ENCODE measurements at regions not wholly inside any gene's neighbourhood (a gene's known extent, or its start where the extent isn't known, plus 50 kb on each side); places are given as distances from the start of the nearest gene placed in this dataset.

GRCh38 chr15:60275624-60276023 lies 122.2 kb downstream of the ANXA2 start:
- no peaks in the 10 kb centered on the region for H3K4me1 ChIP-seq (ENCODE audit: control insufficient read depth, insufficient read depth, low read length)
- ChIA-PET POLR2A (no interaction called here), RAD21 (ENCODE audit: unreplicated experiment) (interaction anchor here (1.2 kb wide), 1 partner anchor 584 kb away, joined by 3 read pairs; no protein-coding TSS in a partner anchor), CTCF (no interaction called here), SMC1A (ENCODE audit: uncharacterized antibody, unreplicated experiment) (no interaction called here)
- WGBS (ENCODE audit: insufficient coverage, insufficient replicate concordance, low lambda C conversion rate, missing lambda C conversion rate), result 19% methylated on average over 3 of the region's 3 CpGs
- intact Hi-C loops (cut with micrococcal nuclease; ENCODE audit: unreplicated experiment) (no loop called here), in situ Hi-C loops (cut with MboI) (no loop called here)
- no TSS peak for BruUV-seq (replicated peaks)
- TF ChIP-seq TAF1 (IDR thresholded peaks at IDR 0.05; ENCODE audit: borderline replicate concordance, low read depth, low read length), result no peak
- TF ChIP-seq CBX5 (IDR thresholded peaks at IDR 0.05; ENCODE audit: low read depth), result peak; percentile 86
- H3K27ac ChIP-seq (ENCODE audit: control insufficient read depth, insufficient read depth), result no peak overlapping the region
- no peak for ATAC-seq
- no peak overlapping the region for H3K4me3 ChIP-seq
- no peak overlapping the region for H3K9ac ChIP-seq (ENCODE audit: control insufficient read depth, insufficient read depth, low read length)
- no peaks in the 10 kb centered on the region for H3K79me2 ChIP-seq (ENCODE audit: control insufficient read depth, insufficient read depth, low read length)
- no peak overlapping the region for H3K4me2 ChIP-seq (ENCODE audit: control insufficient read depth, insufficient read depth)
- no peak for FAIRE-seq
- no peak overlapping the region for H2AFZ ChIP-seq (ENCODE audit: control insufficient read depth, low read depth, low read length)
- DNase-seq (ENCODE audit: low read depth, low spot score), result no peak
- no peaks in the 10 kb centered on the region for H3K27me3 ChIP-seq (replicated peaks in 1 of 2; ENCODE audit: control insufficient read depth in 2 of 2, insufficient read depth in 2 of 2, low read length in 1 of 2)
- H3K9me3 ChIP-seq (replicated peaks; ENCODE audit: control insufficient read depth, insufficient read depth, low read length), result peaks cover 6% of the 10 kb centered on the region; the same call in 2 of the 3 replicates
- no peaks in the 10 kb centered on the region for H3K36me3 ChIP-seq (ENCODE audit: control insufficient read depth in 2 of 2, insufficient read depth in 2 of 2, low read length in 1 of 2)
- no peaks in the 10 kb centered on the region for H4K20me1 ChIP-seq (ENCODE audit: control insufficient read depth, insufficient read depth)

GRCh38 chr15:60278879-60279278 lies 118.9 kb downstream of the ANXA2 start:
- ATAC-seq (no peak), DNase-seq (ENCODE audit: low read depth, low spot score) (no peak), FAIRE-seq (no peak)
- Histone ChIP-seq H2AFZ (ENCODE audit: control insufficient read depth, low read depth, low read length) (no peak overlapping the region), H3K9me3 (replicated peaks; ENCODE audit: control insufficient read depth, insufficient read depth, low read length) (peaks cover 6% of the 10 kb centered on the region; the same call in 2 of the 3 replicates), H3K9ac (ENCODE audit: control insufficient read depth, insufficient read depth, low read length) (no peak overlapping the region), H3K36me3 (ENCODE audit: control insufficient read depth in 2 of 2, insufficient read depth in 2 of 2, low read length in 1 of 2) (no peaks in the 10 kb centered on the region), H4K20me1 (ENCODE audit: control insufficient read depth, insufficient read depth) (no peaks in the 10 kb centered on the region), H3K4me3 (no peak overlapping the region), H3K27me3 (replicated peaks in 1 of 2; ENCODE audit: control insufficient read depth in 2 of 2, insufficient read depth in 2 of 2, low read length in 1 of 2) (no peaks in the 10 kb centered on the region; a peak in 1 of 4 replicates), H3K4me2 (ENCODE audit: control insufficient read depth, insufficient read depth) (no peak overlapping the region), H3K4me1 (ENCODE audit: control insufficient read depth, insufficient read depth, low read length) (no peaks in the 10 kb centered on the region), H3K79me2 (ENCODE audit: control insufficient read depth, insufficient read depth, low read length) (no peaks in the 10 kb centered on the region), H3K27ac (ENCODE audit: control insufficient read depth, insufficient read depth) (no peak overlapping the region)
- no TSS peak for BruUV-seq (replicated peaks)
- ChIA-PET POLR2A (interaction anchor here (0.6 kb wide), 1 partner anchor 31 kb away, joined by 4 read pairs; no protein-coding TSS in a partner anchor), SMC1A (ENCODE audit: uncharacterized antibody, unreplicated experiment) (no interaction called here), CTCF (interaction anchor here (0.6 kb wide), 1 partner anchor 9 kb away, joined by 3 read pairs; no protein-coding TSS in a partner anchor), RAD21 (ENCODE audit: unreplicated experiment) (no interaction called here)
- intact Hi-C loops (cut with micrococcal nuclease; ENCODE audit: unreplicated experiment) (no loop called here), in situ Hi-C loops (cut with MboI) (no loop called here)
- 25% methylated on average over 6 of the region's 6 CpGs for WGBS (ENCODE audit: insufficient coverage, insufficient replicate concordance, low lambda C conversion rate, missing lambda C conversion rate)
- TF ChIP-seq CHD4 (IDR thresholded peaks at IDR 0.05) (no peak), EZH2 (IDR thresholded peaks at IDR 0.05; ENCODE audit: borderline replicate concordance, control insufficient read depth, low read depth, low read length) (no peak), KDM1A (IDR thresholded peaks at IDR 0.05; ENCODE audit: borderline replicate concordance) (no peak), ASH2L (IDR thresholded peaks at IDR 0.05; ENCODE audit: borderline replicate concordance, low read depth) (no peak), SUPT20H (IDR thresholded peaks at IDR 0.05; ENCODE audit: borderline replicate concordance, control insufficient read depth, low read depth, low read length) (no peak), SIX5 (IDR thresholded peaks at IDR 0.05; ENCODE audit: low read depth, low read length, severe bottlenecking) (no peak), MEF2B (IDR thresholded peaks at IDR 0.05; ENCODE audit: partially characterized antibody, poor library complexity, severe bottlenecking) (no peak), NRF1 (conservative IDR thresholded peaks at IDR 0.05; ENCODE audit: low read depth, low read length) (no peak), PRDM15 (CRISPR knock-in tag; IDR thresholded peaks at IDR 0.05) (no peak), NR2C2 (IDR thresholded peaks at IDR 0.05; ENCODE audit: borderline replicate concordance, control insufficient read depth, insufficient read length, low read depth) (no peak), CHD1 (IDR thresholded peaks at IDR 0.05; ENCODE audit: low read depth, low read length) (no peak), SRF (IDR thresholded peaks at IDR 0.05; ENCODE audit: low read depth in 2 of 2, low read length in 2 of 2) (no peak)

Measured in GM12878 (cell line).